ENCODE measurements at regions not wholly inside any gene's neighbourhood (a gene's known extent, or its start where the extent isn't known, plus 50 kb on each side); places are given as distances from the start of the nearest gene placed in this dataset.
"Not testable (repeated sequence)": the region's sequence is repeated elsewhere in the genome, so short reads cannot be mapped to it uniquely, and the experiment has no call there.

DNA sequence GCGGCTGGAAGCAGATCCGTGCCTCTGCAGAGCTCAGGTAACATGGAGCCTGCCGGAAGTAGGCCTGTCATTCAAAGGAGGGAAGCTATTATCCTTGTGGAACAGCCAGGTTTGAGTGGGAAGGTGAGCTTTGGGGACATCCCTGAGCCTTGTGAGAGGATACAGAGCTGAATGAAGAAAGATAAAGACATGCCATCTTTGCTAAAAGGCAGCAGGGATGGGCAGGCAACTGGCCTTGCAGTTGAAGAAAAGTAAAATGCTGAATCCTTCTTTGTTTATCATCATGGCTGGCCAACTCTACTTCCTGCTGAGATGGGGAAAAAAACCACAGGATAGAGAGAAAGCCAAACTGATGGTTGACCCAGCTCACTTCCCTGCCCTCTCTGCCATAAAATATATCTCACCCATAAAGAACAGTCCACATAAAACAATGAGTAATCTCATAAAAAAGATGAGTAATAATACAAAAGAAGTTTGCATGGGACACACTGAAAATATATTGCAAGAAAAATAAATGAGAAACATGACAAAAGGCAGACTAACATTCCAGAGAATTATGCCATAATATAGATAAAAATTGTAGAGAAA, 226.3 kb downstream of the DLEU7 start:
- H3K4me1 ChIP-seq, result peaks cover 14% of the 10 kb centered on the region
- no peak for TF ChIP-seq POLR2A (IDR thresholded peaks at IDR 0.05)
- TF ChIP-seq POLR2AphosphoS5 (IDR thresholded peaks at IDR 0.05; ENCODE audit: insufficient read depth in 1 of 2, low read depth in 1 of 2), result no peak
- TF ChIP-seq, protein P1, sequence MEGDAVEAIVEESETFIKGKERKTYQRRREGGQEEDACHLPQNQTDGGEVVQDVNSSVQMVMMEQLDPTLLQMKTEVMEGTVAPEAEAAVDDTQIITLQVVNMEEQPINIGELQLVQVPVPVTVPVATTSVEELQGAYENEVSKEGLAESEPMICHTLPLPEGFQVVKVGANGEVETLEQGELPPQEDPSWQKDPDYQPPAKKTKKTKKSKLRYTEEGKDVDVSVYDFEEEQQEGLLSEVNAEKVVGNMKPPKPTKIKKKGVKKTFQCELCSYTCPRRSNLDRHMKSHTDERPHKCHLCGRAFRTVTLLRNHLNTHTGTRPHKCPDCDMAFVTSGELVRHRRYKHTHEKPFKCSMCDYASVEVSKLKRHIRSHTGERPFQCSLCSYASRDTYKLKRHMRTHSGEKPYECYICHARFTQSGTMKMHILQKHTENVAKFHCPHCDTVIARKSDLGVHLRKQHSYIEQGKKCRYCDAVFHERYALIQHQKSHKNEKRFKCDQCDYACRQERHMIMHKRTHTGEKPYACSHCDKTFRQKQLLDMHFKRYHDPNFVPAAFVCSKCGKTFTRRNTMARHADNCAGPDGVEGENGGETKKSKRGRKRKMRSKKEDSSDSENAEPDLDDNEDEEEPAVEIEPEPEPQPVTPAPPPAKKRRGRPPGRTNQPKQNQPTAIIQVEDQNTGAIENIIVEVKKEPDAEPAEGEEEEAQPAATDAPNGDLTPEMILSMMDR (IDR thresholded peaks at IDR 0.05), result no peak
- DNase-seq (ENCODE audit: extremely low spot score in 2 of 2), result no peak

DNA sequence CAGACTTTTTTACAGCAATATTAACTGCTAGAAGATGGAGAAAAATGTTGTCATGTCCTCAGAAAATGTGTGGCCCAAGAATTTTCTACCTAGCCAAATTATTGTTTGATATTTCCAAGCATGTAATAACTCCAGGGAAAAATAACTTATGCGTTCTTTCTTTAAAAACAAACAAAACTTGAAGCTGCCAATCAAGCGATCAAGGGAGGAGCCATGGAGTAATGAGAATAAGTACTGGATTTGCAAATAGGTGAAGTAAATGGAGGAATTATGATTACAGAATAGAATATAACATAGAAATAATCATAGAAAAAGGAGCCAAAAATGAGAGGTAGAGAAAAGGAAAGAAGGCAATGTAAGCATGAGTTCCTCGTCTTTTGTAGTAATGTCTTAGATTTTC, 225.3 kb downstream of the DLEU7 start:
- Histone ChIP-seq H3K4me1 (peaks cover 14% of the 10 kb centered on the region), H3K4me3 (no peak overlapping the region), H3K9me3 (no peaks in the 10 kb centered on the region), H3K27ac (no peak overlapping the region), H3K27me3 (no peaks in the 10 kb centered on the region), H3K36me3 (no peaks in the 10 kb centered on the region)
- no peak for DNase-seq (ENCODE audit: extremely low spot score in 2 of 2)
- intact Hi-C loops (cut with DNase I), result no loop called here
- TF ChIP-seq, protein P1 (IDR thresholded peaks at IDR 0.05), result no peak
- TF ChIP-seq POLR2A (IDR thresholded peaks at IDR 0.05) (no peak), POLR2AphosphoS5 (IDR thresholded peaks at IDR 0.05; ENCODE audit: insufficient read depth in 1 of 2, low read depth in 1 of 2) (no peak)

More for the DNA sequence above, 226.3 kb downstream of the DLEU7 start:
- intact Hi-C loops (cut with DNase I), result no loop called here
- Histone ChIP-seq H3K4me3 (no peak overlapping the region), H3K27ac (no peak overlapping the region), H3K27me3 (no peaks in the 10 kb centered on the region), H3K9me3 (no peaks in the 10 kb centered on the region), H3K36me3 (no peaks in the 10 kb centered on the region)

DNA sequence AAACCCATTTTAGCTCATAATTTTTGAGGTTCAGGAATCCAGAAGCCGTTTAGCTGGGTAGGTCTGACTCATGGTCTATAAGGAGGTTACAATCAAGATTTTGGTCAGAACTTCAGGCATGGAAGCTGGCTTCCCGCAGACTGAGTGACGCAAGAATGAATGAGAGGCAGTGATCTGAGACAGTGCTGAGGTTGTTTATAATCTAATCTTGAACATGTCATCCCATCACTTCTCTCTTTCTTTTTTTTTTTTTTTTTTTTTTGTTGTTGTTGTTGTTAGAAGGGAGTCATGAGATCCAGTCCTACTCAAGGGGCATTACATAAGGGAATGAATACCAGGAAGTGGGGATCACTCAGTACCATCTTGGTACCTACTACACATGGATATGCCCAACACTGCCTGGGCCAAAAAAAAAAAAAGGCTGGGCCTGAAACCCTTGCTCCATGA, 217.4 kb downstream of the DLEU7 start:
- Histone ChIP-seq H3K27ac (no peak overlapping the region), H3K4me1 (no peaks in the 10 kb centered on the region), H3K27me3 (no peaks in the 10 kb centered on the region), H3K4me3 (no peak overlapping the region), H3K9me3 (no peaks in the 10 kb centered on the region), H3K36me3 (no peaks in the 10 kb centered on the region)
- intact Hi-C loops (cut with DNase I), result no loop called here
- no peak for DNase-seq (ENCODE audit: extremely low spot score in 2 of 2)
- no peak for TF ChIP-seq POLR2A (IDR thresholded peaks at IDR 0.05)
- no peak for TF ChIP-seq POLR2AphosphoS5 (IDR thresholded peaks at IDR 0.05; ENCODE audit: insufficient read depth in 1 of 2, low read depth in 1 of 2)
- TF ChIP-seq, protein P1 (IDR thresholded peaks at IDR 0.05), result no peak

DNA sequence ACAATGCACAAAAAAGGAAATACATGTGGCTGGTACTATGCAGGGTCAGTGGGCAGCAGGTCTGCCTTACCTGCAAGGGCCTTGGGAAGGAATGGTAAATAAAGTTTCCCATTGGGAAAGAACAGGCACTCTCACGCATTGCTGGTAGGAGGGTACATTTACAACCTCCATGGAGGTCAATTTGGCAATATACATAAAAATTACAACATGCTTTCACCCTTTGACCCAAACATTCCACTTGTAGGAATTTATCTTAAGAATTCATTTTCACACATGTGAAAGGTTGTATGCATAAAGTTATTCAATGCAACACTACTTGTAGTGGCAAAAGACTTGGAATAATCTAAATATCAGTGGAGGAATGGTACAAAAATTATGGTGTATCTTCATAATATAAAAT, 216.4 kb downstream of the DLEU7 start:
- Histone ChIP-seq H3K4me1 (no peaks in the 10 kb centered on the region), H3K27me3 (no peaks in the 10 kb centered on the region), H3K27ac (no peak overlapping the region), H3K4me3 (no peak overlapping the region), H3K9me3 (no peaks in the 10 kb centered on the region), H3K36me3 (no peaks in the 10 kb centered on the region)
- DNase-seq (ENCODE audit: extremely low spot score in 2 of 2), result no peak
- TF ChIP-seq POLR2AphosphoS5 (IDR thresholded peaks at IDR 0.05; ENCODE audit: insufficient read depth in 1 of 2, low read depth in 1 of 2) (no peak), POLR2A (IDR thresholded peaks at IDR 0.05) (no peak)
- TF ChIP-seq, protein P1 (IDR thresholded peaks at IDR 0.05), result no peak
- intact Hi-C loops (cut with DNase I), result no loop called here

DNA sequence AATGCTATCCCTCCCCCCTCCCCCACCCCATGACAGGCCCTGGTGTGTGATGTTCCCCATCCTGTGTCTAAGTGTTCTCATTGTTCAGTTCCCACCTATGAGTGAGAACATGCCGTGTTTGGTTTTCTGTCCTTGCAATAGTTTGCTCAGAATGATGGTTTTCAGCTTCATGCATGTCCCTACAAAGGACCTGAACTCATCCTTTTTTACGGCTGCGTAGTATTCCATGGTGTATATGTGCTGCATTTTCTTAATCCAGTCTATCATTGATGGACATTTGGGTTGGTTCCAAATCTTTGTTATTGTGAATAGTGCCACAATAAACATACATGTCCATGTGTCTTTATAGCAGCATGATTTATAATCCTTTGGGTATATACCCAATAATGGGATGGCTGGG, 215.0 kb downstream of the DLEU7 start:
- H3K36me3 ChIP-seq; H3K9me3 ChIP-seq; DNase-seq (ENCODE audit: extremely low spot score in 2 of 2); H3K27ac ChIP-seq; H3K4me3 ChIP-seq; H3K4me1 ChIP-seq; H3K27me3 ChIP-seq; intact Hi-C loops (cut with DNase I): not testable (repeated sequence)

All from vagina (tissue), 2 donors.